Neural progenitor cell (in vitro differentiated cells): ENCODE measurements at regions not wholly inside any gene's neighbourhood (a gene's known extent, or its start where the extent isn't known, plus 50 kb on each side); places are given as distances from the start of the nearest gene placed in this dataset.
A peak's percentile ranks its signal among the peaks of the same experiment; 100 is the strongest.

Experiments used
- DNase-seq: peaks from one replicate; pipeline ENCODE4 v3.0.0-alpha.2; 2016; ENCODE audit warnings: low spot score
- H2AFZ ChIP-seq: fragments of 200-600 bp; sonication (generic); replicated peaks from 2 replicates; pipeline ENCODE4 v1.6.1; 2016; ENCODE audit warnings: antibody characterized with exemption
- H3F3A ChIP-seq: fragments of 200-600 bp; sonication (generic); 2 replicates; pipeline ENCODE4 v1.6.1; 2016; ENCODE audit warnings: antibody characterized with exemption, low read depth
- H3K27ac ChIP-seq: fragments of 200-600 bp; sonication (generic); 2 replicates; pipeline ENCODE4 v1.5.1; 2016; ENCODE audit warnings: mild to moderate bottlenecking
- H3K27me3 ChIP-seq: fragments of 200-600 bp; sonication (generic); 2 replicates; pipeline ENCODE4 v1.6.1; 2016; ENCODE audit warnings: mild to moderate bottlenecking, moderate library complexity
- H3K36me3 ChIP-seq: fragments of 200-600 bp; sonication (generic); 2 replicates; pipeline ENCODE4 v1.5.1; 2016
- H3K4me1 ChIP-seq: fragments of 200-600 bp; sonication (generic); 2 replicates; pipeline ENCODE4 v1.6.1; 2016; ENCODE audit warnings: mixed run types
- H3K4me2 ChIP-seq: fragments of 200-600 bp; sonication (generic); 2 replicates; pipeline ENCODE4 v1.6.1; 2016
- H3K4me3 ChIP-seq: fragments of 200-600 bp; sonication (generic); 2 replicates; pipeline ENCODE4 v1.5.1; 2016
- H3K79me2 ChIP-seq: fragments of 200-600 bp; sonication (generic); 2 replicates; pipeline ENCODE4 v1.6.1; 2016; ENCODE audit warnings: low read depth
- H3K9ac ChIP-seq: fragments of 200-600 bp; sonication (generic); 2 replicates; pipeline ENCODE4 v1.6.1; 2016
- H3K9me3 ChIP-seq: fragments of 200-600 bp; sonication (generic); 2 replicates; pipeline ENCODE4 v1.5.1; 2016; ENCODE audit warnings: low read depth
- H4K20me1 ChIP-seq: fragments of 200-600 bp; sonication (generic); 2 replicates; pipeline ENCODE4 v1.6.1; 2016; ENCODE audit warnings: low read depth
- H3K27ac Mint-ChIP-seq: 3 replicates; pipeline ENCODE4 v1.8.0; 2021; ENCODE audit warnings: mixed read lengths
- H3K27me3 Mint-ChIP-seq: 2 replicates; pipeline ENCODE4 v1.8.0; 2022; ENCODE audit warnings: low read depth, mild to moderate bottlenecking, inconsistent platforms, moderate library complexity, mixed read lengths; ENCODE audit not compliant: insufficient read depth
- H3K36me3 Mint-ChIP-seq: 3 replicates; pipeline ENCODE4 v1.8.0; 2021; ENCODE audit warnings: mixed read lengths
- H3K4me1 Mint-ChIP-seq: 3 replicates; pipeline ENCODE4 v1.8.0; 2021; ENCODE audit warnings: mixed read lengths
- H3K4me3 Mint-ChIP-seq: 3 replicates; pipeline ENCODE4 v1.8.0; 2021; ENCODE audit warnings: mild to moderate bottlenecking, moderate library complexity, mixed read lengths
- H3K9me3 Mint-ChIP-seq: 3 replicates; pipeline ENCODE4 v1.8.0; 2020; ENCODE audit warnings: mixed read lengths
- CTCF ChIP-seq: fragments of 200-600 bp; sonication (generic); IDR thresholded peaks from 2 replicates; pipeline ENCODE4 v1.5.1; 2017; ENCODE audit warnings: antibody characterized with exemption, mild to moderate bottlenecking
- EZH2 ChIP-seq: fragments of 200-600 bp; sonication (generic); IDR thresholded peaks from 2 replicates; pipeline ENCODE4 v1.6.1; 2017; ENCODE audit warnings: antibody characterized with exemption, mild to moderate bottlenecking, moderate library complexity
- EZH2phosphoT487 ChIP-seq: fragments of 200-600 bp; sonication (generic); IDR thresholded peaks from 2 replicates; pipeline ENCODE4 v1.6.1; 2017; ENCODE audit warnings: antibody characterized with exemption

GRCh38 chr4:43990551-43990950, 458.1 kb downstream of the KCTD8 start:
- no peak overlapping the region for H3K4me3 Mint-ChIP-seq
- Histone ChIP-seq H3K79me2 (no peaks in the 10 kb centered on the region), H3K27me3 (no peaks in the 10 kb centered on the region), H3K9me3 (no peaks in the 10 kb centered on the region), H3F3A (no peaks in the 10 kb centered on the region), H3K4me2 (no peak overlapping the region), H3K9ac (no peak overlapping the region), H3K4me1 (no peaks in the 10 kb centered on the region), H2AFZ (no peak overlapping the region), H3K4me3 (no peak overlapping the region), H4K20me1 (no peaks in the 10 kb centered on the region), H3K36me3 (no peaks in the 10 kb centered on the region), H3K27ac (no peak overlapping the region)
- no peaks in the 10 kb centered on the region for H3K9me3 Mint-ChIP-seq
- peaks cover 17% of the 10 kb centered on the region for H3K4me1 Mint-ChIP-seq
- TF ChIP-seq EZH2phosphoT487: no peak
- TF ChIP-seq EZH2: no peak
- no peak for TF ChIP-seq CTCF
- H3K27ac Mint-ChIP-seq: no peak overlapping the region
- no peaks in the 10 kb centered on the region for H3K27me3 Mint-ChIP-seq
- H3K36me3 Mint-ChIP-seq: no peaks in the 10 kb centered on the region
- no peak for DNase-seq

GRCh38 chr4:43990963-43991362, 457.6 kb downstream of the KCTD8 start:
- Histone ChIP-seq H3K27me3 (no peaks in the 10 kb centered on the region), H3K9ac (no peak overlapping the region), H3K36me3 (no peaks in the 10 kb centered on the region), H3K4me2 (no peak overlapping the region), H3K79me2 (no peaks in the 10 kb centered on the region), H3K27ac (no peak overlapping the region), H2AFZ (no peak overlapping the region), H3K4me1 (no peaks in the 10 kb centered on the region), H3F3A (no peaks in the 10 kb centered on the region), H3K4me3 (no peak overlapping the region), H4K20me1 (no peaks in the 10 kb centered on the region), H3K9me3 (no peaks in the 10 kb centered on the region)
- TF ChIP-seq CTCF: no peak
- TF ChIP-seq EZH2: no peak
- no peak for TF ChIP-seq EZH2phosphoT487
- no peaks in the 10 kb centered on the region for H3K27me3 Mint-ChIP-seq
- H3K36me3 Mint-ChIP-seq: no peaks in the 10 kb centered on the region
- H3K4me3 Mint-ChIP-seq: no peak overlapping the region
- peaks cover 17% of the 10 kb centered on the region for H3K4me1 Mint-ChIP-seq
- H3K27ac Mint-ChIP-seq: no peak overlapping the region
- H3K9me3 Mint-ChIP-seq: no peaks in the 10 kb centered on the region
- no peak for DNase-seq

GRCh38 chr4:43992552-43992951, 456.1 kb downstream of the KCTD8 start:
- H3K4me1 ChIP-seq: no peaks in the 10 kb centered on the region
- H3K36me3 ChIP-seq: no peaks in the 10 kb centered on the region
- no peak overlapping the region for H3K27ac ChIP-seq
- H2AFZ ChIP-seq: peak overlapping the region; percentile 36
- no peaks in the 10 kb centered on the region for H3K79me2 ChIP-seq
- no peak overlapping the region for H3K4me2 ChIP-seq
- H4K20me1 ChIP-seq: no peaks in the 10 kb centered on the region
- H3K9ac ChIP-seq: no peak overlapping the region
- no peaks in the 10 kb centered on the region for H3K36me3 Mint-ChIP-seq
- H3K27ac Mint-ChIP-seq: no peak overlapping the region
- no peaks in the 10 kb centered on the region for H3K9me3 Mint-ChIP-seq
- no peak overlapping the region for H3K4me3 Mint-ChIP-seq
- peaks cover 17% of the 10 kb centered on the region for H3K4me1 Mint-ChIP-seq
- DNase-seq: peak; percentile 24
- H3K27me3 Mint-ChIP-seq: no peaks in the 10 kb centered on the region
- no peak for TF ChIP-seq EZH2
- TF ChIP-seq CTCF: no peak
- TF ChIP-seq EZH2phosphoT487: no peak
- H3F3A ChIP-seq: no peaks in the 10 kb centered on the region
- H3K9me3 ChIP-seq: no peaks in the 10 kb centered on the region
- no peak overlapping the region for H3K4me3 ChIP-seq
- no peaks in the 10 kb centered on the region for H3K27me3 ChIP-seq
